SK-N-SH (cell line): ENCODE measurements at regions not wholly inside any gene's neighbourhood (a gene's known extent, or its start where the extent isn't known, plus 50 kb on each side); places are given as distances from the start of the nearest gene placed in this dataset.

Source experiments
- CTCF ChIA-PET: fragments of 300-600, 350-600 bp; formaldehyde crosslinking; extraction: SDS; loops from one replicate; lab custom pipeline; 2021; lab: Yijun Ruan, JAX
- POLR2A ChIA-PET: fragments of 350-600 bp; sonication (Branson Sonifier 250); formaldehyde crosslinking; extraction: SDS; loops from one replicate; lab custom pipeline; 2020; ENCODE audit warnings: antibody characterized with exemption, inconsistent platforms; lab: Yijun Ruan, JAX
- DNase-seq: peaks from one replicate; pipeline ENCODE4 v3.0.0; 2012
- H2AFZ ChIP-seq: fragments of 200-600 bp; sonication (generic); 2 replicates; pipeline ENCODE4 v1.8.1; 2016; ENCODE audit warnings: antibody characterized with exemption, mild to moderate bottlenecking, low read depth
- H3F3A ChIP-seq: fragments of 200-600 bp; sonication (generic); replicated peaks from 2 replicates; pipeline ENCODE3; 2016; ENCODE audit warnings: antibody characterized with exemption, mild to moderate bottlenecking; ENCODE audit not compliant: insufficient read depth
- H3K27ac ChIP-seq, 2 experiments: fragments of 200-500 bp in 1 of 2; fragments of 200-600 bp in 1 of 2; sonication (Bioruptor generic) in 1 of 2; sonication (generic), shearing (Covaris generic) in 1 of 2; 2 replicates each; pipeline versions ENCODE4 v1.5.1 to v1.6.1; 2014 to 2016; ENCODE audit warnings: low read depth in 2 of 2, inconsistent platforms in 1 of 2, low read length in 1 of 2, mild to moderate bottlenecking in 1 of 2, mixed read lengths in 1 of 2
- H3K27me3 ChIP-seq: fragments of 200-600 bp; sonication (generic), shearing (Covaris generic); 2 replicates; pipeline ENCODE4 v1.6.1; 2016; ENCODE audit warnings: mixed run types; ENCODE audit not compliant: insufficient read depth
- H3K36me3 ChIP-seq, 2 experiments: fragments of 200-500 bp in 1 of 2; fragments of 200-600 bp in 1 of 2; sonication (Bioruptor generic) in 1 of 2; sonication (generic) in 1 of 2; replicated peaks in 1 of 2; 2 replicates each; pipeline versions ENCODE3 to v1.5.1; 2014 to 2016; ENCODE audit warnings: low read length in 1 of 2, mild to moderate bottlenecking in 1 of 2; ENCODE audit not compliant: insufficient read depth in 2 of 2, control insufficient read depth in 1 of 2
- H3K4me1 ChIP-seq, 2 experiments: fragments of 200-500 bp in 1 of 2; fragments of 200-600 bp in 1 of 2; sonication (Bioruptor generic) in 1 of 2; sonication (generic), shearing (Covaris generic) in 1 of 2; 2 replicates each; pipeline versions ENCODE4 v1.5.1 to v1.6.1; 2014 to 2016; ENCODE audit warnings: low read depth in 1 of 2, low read length in 1 of 2, mixed run types in 1 of 2; ENCODE audit not compliant: insufficient read depth in 2 of 2, control insufficient read depth in 1 of 2
- H3K4me2 ChIP-seq: fragments of 200-600 bp; sonication (generic), shearing (Covaris generic); 2 replicates; pipeline ENCODE4 v1.6.1; 2017; ENCODE audit warnings: mixed run types
- H3K4me3 ChIP-seq, 2 experiments: fragments of 200-500 bp in 1 of 2; fragments of 200-600 bp in 1 of 2; sonication (Bioruptor generic) in 1 of 2; sonication (generic), shearing (Covaris generic) in 1 of 2; 2 replicates each; pipeline versions ENCODE4 v1.5.1 to v1.8.1; 2014 to 2016; ENCODE audit warnings: low read depth in 2 of 2, inconsistent platforms in 1 of 2, low read length in 1 of 2, mild to moderate bottlenecking in 1 of 2, mixed read lengths in 1 of 2, moderate library complexity in 1 of 2
- H3K79me2 ChIP-seq: fragments of 200-600 bp; sonication (generic); 2 replicates; pipeline ENCODE4 v1.8.1; 2017; ENCODE audit warnings: mild to moderate bottlenecking; ENCODE audit not compliant: insufficient read depth
- H3K9ac ChIP-seq: fragments of 200-600 bp; sonication (generic); 2 replicates; pipeline ENCODE4 v1.6.1; 2017; ENCODE audit warnings: mixed run types
- H3K9me2 ChIP-seq: fragments of 200-600 bp; sonication (generic); 2 replicates; pipeline ENCODE4 v1.6.1; 2017; ENCODE audit warnings: mixed run types
- H3K9me3 ChIP-seq: fragments of 200-600 bp; sonication (generic); 2 replicates; pipeline ENCODE4 v1.6.1; 2017; ENCODE audit warnings: mixed run types, mild to moderate bottlenecking, moderate library complexity
- H4K20me1 ChIP-seq: fragments of 200-600 bp; sonication (generic); 2 replicates; pipeline ENCODE4 v1.6.1; 2017; ENCODE audit warnings: mild to moderate bottlenecking, mixed run types; ENCODE audit not compliant: insufficient read depth
- CHD2 ChIP-seq: fragments of 150-350 bp; IDR thresholded peaks from 2 replicates; pipeline ENCODE4 v1.6.1; 2018; ENCODE audit warnings: low read length; ENCODE audit not compliant: partially characterized antibody
- EP300 ChIP-seq, 2 experiments: IDR thresholded peaks; 2 replicates each; pipeline versions ENCODE4 v1.4.0 to v1.6.1; 2012; ENCODE audit warnings: borderline replicate concordance in 1 of 2, low read depth in 1 of 2, low read length in 1 of 2
- EZH2phosphoT487 ChIP-seq: fragments of 200-600 bp; sonication (generic); IDR thresholded peaks from 2 replicates; pipeline ENCODE4 v1.6.1; 2017; ENCODE audit warnings: low read depth, mixed run types, mild to moderate bottlenecking, antibody characterized with exemption, moderate library complexity, borderline replicate concordance
- FOSL2 ChIP-seq: IDR thresholded peaks from 2 replicates; pipeline ENCODE4 v1.4.0; 2012; ENCODE audit warnings: low read depth, mild to moderate bottlenecking, moderate library complexity, borderline replicate concordance
- FOXM1 ChIP-seq: IDR thresholded peaks from 2 replicates; pipeline ENCODE4 v1.4.0; 2012; ENCODE audit warnings: low read depth, mild to moderate bottlenecking
- GABPA ChIP-seq: IDR thresholded peaks from 2 replicates; pipeline ENCODE4 v1.4.0; 2012; ENCODE audit warnings: low read depth, mild to moderate bottlenecking
- GATA2 ChIP-seq: sonication (generic); formaldehyde crosslinking; IDR thresholded peaks from 2 replicates; pipeline ENCODE4 v1.5.0; 2020; ENCODE audit warnings: mild to moderate bottlenecking, missing genetic modification reagents
- JUND ChIP-seq: IDR thresholded peaks from 2 replicates; pipeline ENCODE4 v1.4.0; 2012
- NFIC ChIP-seq: IDR thresholded peaks from 2 replicates; pipeline ENCODE4 v1.4.0; 2012; ENCODE audit warnings: borderline replicate concordance
- POLR2AphosphoS5 ChIP-seq: IDR thresholded peaks from 2 replicates; pipeline ENCODE4 v1.6.1; 2012; ENCODE audit warnings: low read depth, low read length
- RAD21 ChIP-seq: IDR thresholded peaks from 2 replicates; pipeline ENCODE4 v1.6.1; 2012; ENCODE audit warnings: mild to moderate bottlenecking, low read length
- RCOR1 ChIP-seq: fragments of 150-350 bp; IDR thresholded peaks from 2 replicates; pipeline ENCODE4 v1.6.1; 2017; ENCODE audit warnings: antibody characterized with exemption, low read length
- RFX5 ChIP-seq: IDR thresholded peaks from 2 replicates; pipeline ENCODE4 v1.6.1; 2012; ENCODE audit warnings: mild to moderate bottlenecking, improper control_type of control experiment, low read length
- RXRA ChIP-seq: IDR thresholded peaks from 2 replicates; pipeline ENCODE4 v1.4.0; 2012; ENCODE audit warnings: low read depth, mild to moderate bottlenecking, borderline replicate concordance
- SIN3A ChIP-seq: IDR thresholded peaks from 2 replicates; pipeline ENCODE4 v1.6.1; 2012; ENCODE audit warnings: low read depth, mild to moderate bottlenecking, low read length, moderate library complexity, borderline replicate concordance
- SMC3 ChIP-seq: IDR thresholded peaks from 2 replicates; pipeline ENCODE4 v1.6.1; 2012; ENCODE audit warnings: low read depth, low read length, improper control_type of control experiment
- TEAD4 ChIP-seq: IDR thresholded peaks from 2 replicates; pipeline ENCODE4 v1.4.0; 2012; ENCODE audit warnings: mild to moderate bottlenecking, borderline replicate concordance; ENCODE audit not compliant: insufficient read depth
- USF1 ChIP-seq: IDR thresholded peaks from 2 replicates; pipeline ENCODE4 v1.4.0; 2012; ENCODE audit warnings: low read depth, borderline replicate concordance
- ZBTB33 ChIP-seq: IDR thresholded peaks from 2 replicates; pipeline ENCODE4 v1.4.0; 2012; ENCODE audit warnings: low read depth, borderline replicate concordance
- WGBS: methylation state at CpG from one replicate; pipeline ENCODE4 v1.1.6; 2017; ENCODE audit warnings: low lambda C conversion rate; 5-methylcytosine and 5-hydroxymethylcytosine counted together
- TF ChIP-seq, protein P1 (sequence below): IDR thresholded peaks from 2 replicates; pipeline ENCODE4; 2012

DNA sequence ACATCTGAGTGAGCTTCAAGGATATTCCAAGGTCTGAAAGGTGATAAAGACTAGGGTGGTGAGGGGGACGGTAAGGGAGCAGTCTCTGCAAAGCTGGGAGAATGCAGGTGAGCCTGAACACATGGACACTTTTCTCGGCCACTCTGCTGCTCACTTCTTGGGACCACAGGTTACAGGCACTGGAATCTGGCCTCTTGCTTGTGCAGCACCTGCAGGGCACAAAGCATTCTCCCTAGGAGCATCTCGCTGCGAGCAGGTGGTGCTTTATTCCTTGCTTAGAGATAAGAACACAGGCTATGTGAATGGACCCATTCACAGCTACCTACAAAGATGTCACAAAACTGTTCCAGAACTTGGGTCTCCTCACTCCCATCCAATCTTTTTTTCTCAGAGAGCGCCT is 153.2 kb downstream of the DDX1 start:
- Histone ChIP-seq H3K4me1 (peaks cover 0 to 8% of the 10 kb centered on the region in 2 experiments; a peak in 1 of 4 replicates), H3K9me2 (no peaks in the 10 kb centered on the region), H3F3A (no peaks in the 10 kb centered on the region), H3K4me2 (no peak overlapping the region), H3K27ac (no peak overlapping the region), H3K9me3 (no peaks in the 10 kb centered on the region), H3K79me2 (no peaks in the 10 kb centered on the region)
- 39% methylated on average over 5 of the region's 5 CpGs for WGBS
- DNase-seq = no peak
- CTCF ChIA-PET = interaction anchor here (1.0 to 1.9 kb wide), 2 partner anchors 10 to 12 kb away, joined by 3 to 5 read pairs; no protein-coding TSS in a partner anchor
- POLR2A ChIA-PET = no interaction called here
- TF ChIP-seq FOSL2 = no peak
- TF ChIP-seq GABPA = no peak
- no peak for TF ChIP-seq RCOR1
- no peak for TF ChIP-seq USF1
- TF ChIP-seq SIN3A = no peak
- no peak for TF ChIP-seq RXRA
- TF ChIP-seq CHD2 = no peak
- no peak for TF ChIP-seq JUND
- no peak for TF ChIP-seq POLR2AphosphoS5
- TF ChIP-seq, protein P1, sequence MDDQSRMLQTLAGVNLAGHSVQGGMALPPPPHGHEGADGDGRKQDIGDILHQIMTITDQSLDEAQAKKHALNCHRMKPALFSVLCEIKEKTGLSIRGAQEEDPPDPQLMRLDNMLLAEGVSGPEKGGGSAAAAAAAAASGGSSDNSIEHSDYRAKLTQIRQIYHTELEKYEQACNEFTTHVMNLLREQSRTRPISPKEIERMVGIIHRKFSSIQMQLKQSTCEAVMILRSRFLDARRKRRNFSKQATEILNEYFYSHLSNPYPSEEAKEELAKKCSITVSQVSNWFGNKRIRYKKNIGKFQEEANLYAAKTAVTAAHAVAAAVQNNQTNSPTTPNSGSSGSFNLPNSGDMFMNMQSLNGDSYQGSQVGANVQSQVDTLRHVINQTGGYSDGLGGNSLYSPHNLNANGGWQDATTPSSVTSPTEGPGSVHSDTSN = no peak
- no peak for TF ChIP-seq FOXM1
- TF ChIP-seq RAD21 = no peak
- no peak for TF ChIP-seq GATA2 (CRISPR knock-in tag)
- no peak for TF ChIP-seq ZBTB33
- no peak for TF ChIP-seq TEAD4
- no peak for TF ChIP-seq SMC3
- TF ChIP-seq NFIC = no peak
- TF ChIP-seq RFX5 = no peak
- TF ChIP-seq EZH2phosphoT487 = no peak
- no peak for TF ChIP-seq EP300 (IDR thresholded peaks at IDR 0.05; ENCODE audit: borderline replicate concordance in 1 of 2, low read depth in 1 of 2, low read length in 1 of 2)
- TF ChIP-seq, all 33 proteins: peak for 0
- Histone ChIP-seq H3K36me3 (no peaks in the 10 kb centered on the region), H3K27me3 (no peaks in the 10 kb centered on the region), H3K9ac (no peak overlapping the region), H2AFZ (no peak overlapping the region), H4K20me1 (no peaks in the 10 kb centered on the region), H3K4me3 (no peak overlapping the region)
